Erythroblast (primary cell): ENCODE measurements at regions not wholly inside any gene's neighbourhood (a gene's known extent, or its start where the extent isn't known, plus 50 kb on each side); places are given as distances from the start of the nearest gene placed in this dataset.

ENCODE experiments used
- DNase-seq, 2 experiments: peaks; one replicate each; lab custom pipeline; 2025; lab: John Stamatoyannopoulos, UW
- GATA1 ChIP-seq: IDR thresholded peaks from 2 replicates; pipeline ENCODE4 v1.6.1; 2011; ENCODE audit warnings: low read depth, mild to moderate bottlenecking, control low read depth, low read length, moderate library complexity
- POLR2A ChIP-seq: IDR thresholded peaks from 2 replicates; pipeline ENCODE4 v1.6.1; 2011; ENCODE audit warnings: mild to moderate bottlenecking, low read length

- no peak for DNase-seq
- TF ChIP-seq POLR2A (no peak), GATA1 (no peak)
These were observed 192.0 kb upstream of the GATB start for GRCh38 chr4:151952711-151953254.

DNA sequence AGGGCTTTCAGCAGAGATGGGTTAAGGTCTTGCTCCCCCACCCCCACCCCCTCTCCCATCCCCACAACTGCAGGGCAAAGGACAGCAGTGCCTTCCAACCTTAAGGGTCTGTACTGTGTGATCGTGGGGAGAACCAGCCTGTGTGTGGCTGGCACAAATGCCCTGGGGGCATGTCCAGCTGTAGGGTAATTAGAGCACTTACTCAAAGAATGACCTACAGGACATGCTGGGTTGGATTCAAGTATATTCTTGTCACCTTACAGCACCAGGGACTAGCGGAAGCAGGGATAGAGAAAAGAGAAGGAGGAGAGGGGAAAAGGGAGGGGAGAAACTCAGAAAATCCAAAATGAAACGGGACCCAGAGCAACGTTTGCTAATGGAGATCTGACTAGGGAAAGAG, 191.3 kb upstream of the GATB start:
- no peak for TF ChIP-seq GATA1
- TF ChIP-seq POLR2A, result no peak
- no peak for DNase-seq

DNA sequence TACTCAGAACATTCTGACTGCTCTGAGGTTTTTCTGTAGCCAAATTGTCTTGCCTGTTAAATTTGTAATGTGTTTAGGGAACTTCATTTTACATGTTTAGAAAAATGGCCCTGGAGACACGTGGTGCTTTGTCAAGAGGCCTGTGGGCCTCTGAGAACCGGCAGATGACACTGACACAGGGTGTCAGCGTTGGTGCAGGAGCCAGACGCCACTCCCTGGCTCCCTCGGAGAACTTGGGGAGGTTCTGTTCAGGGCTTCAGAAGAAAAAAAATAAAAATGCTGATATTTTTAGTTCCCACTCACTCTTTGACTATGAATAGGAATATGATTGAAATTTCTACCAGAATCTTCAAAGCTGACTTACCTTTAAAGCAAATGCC, 190.9 kb upstream of the GATB start:
- no peak for DNase-seq
- TF ChIP-seq POLR2A (no peak), GATA1 (no peak)

DNA sequence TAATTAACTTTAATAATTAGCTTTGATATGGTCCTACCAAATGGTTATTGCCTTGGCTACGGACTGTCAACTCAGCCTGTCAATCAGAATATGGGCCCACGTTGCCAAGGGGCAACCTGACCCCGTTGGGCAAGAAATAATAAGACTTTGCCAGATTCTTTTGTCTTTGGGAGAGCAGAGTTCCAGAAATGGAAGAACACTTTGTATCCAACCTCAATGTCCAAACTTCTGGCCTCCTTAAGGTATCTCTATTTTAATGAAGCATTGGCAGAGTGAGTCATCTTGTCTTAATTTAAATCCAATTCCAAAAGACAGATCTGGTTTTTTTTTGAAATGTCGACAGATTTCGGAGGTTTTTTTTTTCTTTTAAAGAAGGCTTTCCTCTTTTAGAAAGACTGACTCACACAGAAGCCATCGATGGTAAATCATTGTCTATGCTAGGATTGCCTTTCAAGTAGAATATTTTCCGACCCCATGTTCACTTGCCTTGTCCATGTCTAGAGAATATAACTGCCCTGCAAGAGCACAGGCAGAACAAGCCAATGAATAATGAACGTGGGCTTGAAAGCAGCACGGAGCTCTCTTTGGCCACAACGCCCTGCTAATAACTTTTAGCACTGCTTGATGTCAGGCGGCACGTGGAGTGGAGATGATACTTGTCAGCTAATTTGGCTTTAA, 190.3 kb upstream of the GATB start:
- DNase-seq, result no peak
- TF ChIP-seq GATA1 (no peak), POLR2A (no peak)

GRCh38 chr4:151948351-151949016, 187.7 kb upstream of the GATB start:
- TF ChIP-seq GATA1 (no peak), POLR2A (no peak)
- no peak for DNase-seq

- DNase-seq, result no peak
- TF ChIP-seq GATA1 (no peak), POLR2A (no peak)
These were observed 185.9 kb upstream of the GATB start for GRCh38 chr4:151946718-151947117.

- DNase-seq, result no peak
- TF ChIP-seq GATA1, result no peak
- no peak for TF ChIP-seq POLR2A
These were observed 182.2 kb upstream of the GATB start for GRCh38 chr4:151942971-151943370.

- TF ChIP-seq POLR2A, result no peak
- no peak for TF ChIP-seq GATA1
- DNase-seq, result no peak
These were observed 180.3 kb upstream of the GATB start for GRCh38 chr4:151940926-151941617.

GRCh38 chr4:151940291-151940690, 179.5 kb upstream of the GATB start:
- DNase-seq, result no peak
- TF ChIP-seq GATA1 (no peak), POLR2A (no peak)

DNA sequence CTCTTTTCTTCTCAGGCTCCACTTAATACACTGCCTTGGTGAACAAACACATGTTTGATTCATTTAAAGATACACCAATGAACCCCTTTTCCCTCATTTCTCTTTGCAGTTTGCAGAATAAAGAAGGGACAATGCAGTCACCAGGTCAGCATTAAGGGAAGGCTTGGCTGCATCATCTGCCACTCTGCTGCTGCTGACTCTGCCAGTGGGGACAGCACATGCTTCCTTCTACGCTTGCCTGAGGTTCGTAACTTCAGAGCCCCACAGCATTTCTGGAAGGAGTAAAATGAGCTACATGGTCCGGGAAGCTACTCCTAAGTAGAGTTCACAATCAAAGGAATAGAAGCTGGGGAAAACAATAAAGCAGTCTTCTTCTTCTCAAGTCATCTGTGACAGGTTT, 178.9 kb upstream of the GATB start:
- no peak for DNase-seq
- TF ChIP-seq GATA1 (no peak), POLR2A (no peak)

GRCh38 chr4:151935411-151935810, 174.6 kb upstream of the GATB start:
- no peak for DNase-seq
- no peak for TF ChIP-seq GATA1

- DNase-seq, result no peak
- TF ChIP-seq GATA1, result no peak
- TF ChIP-seq POLR2A, result no peak
These were observed 174.0 kb upstream of the GATB start for GRCh38 chr4:151934766-151935165.

DNA sequence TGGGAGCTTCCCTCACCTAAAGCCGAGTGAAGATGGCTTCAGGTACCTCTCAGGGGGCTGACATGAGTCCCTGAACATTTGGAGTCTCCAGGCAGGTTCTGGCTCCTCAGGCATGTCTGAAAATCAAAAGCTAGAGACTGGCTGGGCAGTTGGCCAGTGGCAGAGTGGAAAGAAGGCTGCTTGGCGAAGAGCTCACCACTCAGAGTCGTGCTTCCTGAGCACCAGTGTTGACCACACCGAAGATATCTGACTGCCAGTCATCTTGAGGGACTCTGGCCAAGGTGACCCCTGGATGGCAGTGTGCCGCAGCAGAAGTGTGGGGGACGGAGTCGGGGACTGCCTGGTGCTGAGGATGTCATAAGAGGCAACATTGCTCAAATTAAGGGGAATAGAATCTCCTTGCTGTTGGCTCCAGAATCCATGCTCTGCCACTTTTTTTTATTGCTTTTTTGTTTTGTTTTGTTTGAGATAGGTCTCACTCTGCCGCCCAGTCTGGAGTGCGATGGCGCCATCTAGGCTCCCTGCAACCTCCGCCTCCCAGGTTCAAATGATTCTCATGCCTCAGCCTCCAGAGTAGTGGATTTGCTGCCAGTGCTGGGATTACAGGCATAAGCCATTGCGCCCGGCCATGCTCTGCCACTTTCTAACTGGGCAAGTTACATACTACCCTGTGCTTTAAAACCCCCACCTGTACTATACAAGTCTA, 172.5 kb upstream of the GATB start:
- no peak for DNase-seq

GRCh38 chr4:151931563-151931962, 170.8 kb upstream of the GATB start:
- TF ChIP-seq GATA1 (no peak), POLR2A (no peak)
- no peak for DNase-seq

More for the DNA sequence above, 172.5 kb upstream of the GATB start:
- no peak for TF ChIP-seq GATA1
- no peak for TF ChIP-seq POLR2A
